ENCODE measurements at regions not wholly inside any gene's neighbourhood (a gene's known extent, or its start where the extent isn't known, plus 50 kb on each side); places are given as distances from the start of the nearest gene placed in this dataset.

DNA sequence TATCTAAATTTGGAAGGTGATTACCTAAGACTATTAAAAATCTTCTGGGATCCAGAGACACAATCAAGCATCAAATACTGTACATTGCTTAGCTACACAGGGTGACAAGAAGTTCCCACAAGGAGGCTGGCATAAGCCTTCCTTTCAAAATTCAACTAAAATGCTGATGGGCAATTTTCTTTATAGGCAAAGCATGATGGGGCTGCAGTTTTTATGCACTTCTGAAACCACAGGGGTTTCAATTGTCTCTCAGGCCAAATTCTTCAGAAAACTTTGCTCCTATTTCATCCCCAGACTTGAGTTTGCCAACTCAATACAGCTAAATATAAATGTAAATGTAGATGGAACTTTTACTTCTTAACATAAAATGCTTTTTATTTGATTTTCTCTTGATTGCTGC is 241.6 kb downstream of the ZPLD1 start:
- ATAC-seq: no peak
- no peak for TF ChIP-seq BACH2 (CRISPR knock-in tag; IDR thresholded peaks at IDR 0.05; ENCODE audit: borderline replicate concordance)
- no peak for TF ChIP-seq ZFP3 (CRISPR knock-in tag; IDR thresholded peaks at IDR 0.05)
- TF ChIP-seq RARB (CRISPR knock-in tag; IDR thresholded peaks at IDR 0.05): no peak
- no peak for TF ChIP-seq ZNF8 (CRISPR knock-in tag; IDR thresholded peaks at IDR 0.05)
- no peak for TF ChIP-seq ZFP30 (CRISPR knock-in tag; IDR thresholded peaks at IDR 0.05)
- TF ChIP-seq ZC3H10 (CRISPR knock-in tag; IDR thresholded peaks at IDR 0.05): no peak
- TF ChIP-seq ISL1 (CRISPR knock-in tag; IDR thresholded peaks at IDR 0.05): no peak
- no peak for TF ChIP-seq ZNF70 (CRISPR knock-in tag; IDR thresholded peaks at IDR 0.05)
- TF ChIP-seq TCF4 (CRISPR knock-in tag; IDR thresholded peaks at IDR 0.05; ENCODE audit: borderline replicate concordance): no peak
- no peak for TF ChIP-seq ZNF565 (CRISPR knock-in tag; conservative IDR thresholded peaks at IDR 0.05; ENCODE audit: low read depth)
- TF ChIP-seq OSR1 (CRISPR knock-in tag; IDR thresholded peaks at IDR 0.05): no peak
- no peak for TF ChIP-seq GLIS3 (CRISPR knock-in tag; IDR thresholded peaks at IDR 0.05)
- no peak for TF ChIP-seq CSRNP3 (CRISPR knock-in tag; IDR thresholded peaks at IDR 0.05)
- TF ChIP-seq ARNTL (CRISPR knock-in tag; IDR thresholded peaks at IDR 0.05; ENCODE audit: borderline replicate concordance, low read depth): no peak
- TF ChIP-seq CSDC2 (CRISPR knock-in tag; IDR thresholded peaks at IDR 0.05): no peak

DNA sequence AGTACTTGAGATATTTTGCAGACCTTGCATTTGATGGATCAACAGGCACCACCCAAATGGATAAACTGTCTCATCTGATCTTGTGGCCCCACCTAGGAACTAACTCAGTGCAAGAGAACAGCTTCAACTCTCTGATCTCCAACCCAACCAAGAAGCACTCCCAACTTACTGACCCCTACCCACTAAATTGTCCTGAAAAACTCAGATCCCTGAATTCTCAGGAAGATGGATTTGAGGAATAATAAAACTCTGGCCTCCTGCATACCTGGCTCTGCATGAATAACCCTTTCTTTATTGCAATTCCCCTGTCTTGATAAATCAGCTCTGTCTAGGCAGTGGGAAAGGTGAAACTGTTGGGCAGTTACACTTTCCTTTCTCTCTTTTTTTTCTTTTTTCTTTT is 247.9 kb downstream of the ZPLD1 start:
- TF ChIP-seq BACH2 (CRISPR knock-in tag; IDR thresholded peaks at IDR 0.05; ENCODE audit: borderline replicate concordance) (no peak), PPARA (CRISPR knock-in tag; IDR thresholded peaks at IDR 0.05; ENCODE audit: borderline replicate concordance) (no peak), TOX (CRISPR knock-in tag; IDR thresholded peaks at IDR 0.05; ENCODE audit: borderline replicate concordance) (no peak), ZNF8 (CRISPR knock-in tag; IDR thresholded peaks at IDR 0.05) (no peak), GLIS3 (CRISPR knock-in tag; IDR thresholded peaks at IDR 0.05) (no peak), ESRRG (CRISPR knock-in tag; IDR thresholded peaks at IDR 0.05) (no peak), ARNTL (CRISPR knock-in tag; IDR thresholded peaks at IDR 0.05; ENCODE audit: borderline replicate concordance, low read depth) (no peak), ZC3H10 (CRISPR knock-in tag; IDR thresholded peaks at IDR 0.05) (no peak)
- no peak for ATAC-seq

DNA sequence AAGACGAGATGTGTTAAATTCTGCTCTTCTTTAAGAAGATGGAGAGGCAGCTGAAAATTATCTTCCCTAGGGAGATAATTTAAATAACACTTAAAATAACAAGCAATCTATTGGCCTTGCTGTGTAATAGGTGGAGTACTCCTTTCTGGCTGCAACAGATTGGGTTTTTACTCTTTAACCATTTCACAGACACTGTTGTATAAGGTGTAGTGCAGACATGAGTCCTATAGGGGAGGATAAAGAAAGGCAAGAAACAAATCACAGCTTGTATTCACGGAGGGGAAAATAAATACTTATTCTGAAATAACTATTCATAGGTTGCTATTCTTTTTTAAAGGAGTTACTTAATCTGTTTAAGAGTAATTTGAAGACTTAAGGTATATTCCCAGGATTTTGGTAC is 252.0 kb downstream of the ZPLD1 start:
- TF ChIP-seq TCF4 (CRISPR knock-in tag; IDR thresholded peaks at IDR 0.05; ENCODE audit: borderline replicate concordance) (no peak), TOX (CRISPR knock-in tag; IDR thresholded peaks at IDR 0.05; ENCODE audit: borderline replicate concordance) (no peak), ARNTL (CRISPR knock-in tag; IDR thresholded peaks at IDR 0.05; ENCODE audit: borderline replicate concordance, low read depth) (no peak), ISL1 (CRISPR knock-in tag; IDR thresholded peaks at IDR 0.05) (no peak), TSHZ2 (CRISPR knock-in tag; IDR thresholded peaks at IDR 0.05) (no peak), CSDC2 (CRISPR knock-in tag; IDR thresholded peaks at IDR 0.05) (no peak), ZNF70 (CRISPR knock-in tag; IDR thresholded peaks at IDR 0.05) (no peak), ZNF565 (CRISPR knock-in tag; conservative IDR thresholded peaks at IDR 0.05; ENCODE audit: low read depth) (no peak), GLIS3 (CRISPR knock-in tag; IDR thresholded peaks at IDR 0.05) (no peak), SNAI2 (CRISPR knock-in tag; IDR thresholded peaks at IDR 0.05) (no peak), ZFP30 (CRISPR knock-in tag; IDR thresholded peaks at IDR 0.05) (no peak), CSRNP3 (CRISPR knock-in tag; IDR thresholded peaks at IDR 0.05) (no peak), ESRRG (CRISPR knock-in tag; IDR thresholded peaks at IDR 0.05) (no peak), BACH2 (CRISPR knock-in tag; IDR thresholded peaks at IDR 0.05; ENCODE audit: borderline replicate concordance) (no peak), RARB (CRISPR knock-in tag; IDR thresholded peaks at IDR 0.05) (no peak)
- TF ChIP-seq, protein P1, sequence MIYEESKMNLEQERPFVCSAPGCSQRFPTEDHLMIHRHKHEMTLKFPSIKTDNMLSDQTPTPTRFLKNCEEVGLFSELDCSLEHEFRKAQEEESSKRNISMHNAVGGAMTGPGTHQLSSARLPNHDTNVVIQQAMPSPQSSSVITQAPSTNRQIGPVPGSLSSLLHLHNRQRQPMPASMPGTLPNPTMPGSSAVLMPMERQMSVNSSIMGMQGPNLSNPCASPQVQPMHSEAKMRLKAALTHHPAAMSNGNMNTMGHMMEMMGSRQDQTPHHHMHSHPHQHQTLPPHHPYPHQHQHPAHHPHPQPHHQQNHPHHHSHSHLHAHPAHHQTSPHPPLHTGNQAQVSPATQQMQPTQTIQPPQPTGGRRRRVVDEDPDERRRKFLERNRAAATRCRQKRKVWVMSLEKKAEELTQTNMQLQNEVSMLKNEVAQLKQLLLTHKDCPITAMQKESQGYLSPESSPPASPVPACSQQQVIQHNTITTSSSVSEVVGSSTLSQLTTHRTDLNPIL (CRISPR knock-in tag; IDR thresholded peaks at IDR 0.05; ENCODE audit: low read depth): no peak
- TF ChIP-seq, protein P2, sequence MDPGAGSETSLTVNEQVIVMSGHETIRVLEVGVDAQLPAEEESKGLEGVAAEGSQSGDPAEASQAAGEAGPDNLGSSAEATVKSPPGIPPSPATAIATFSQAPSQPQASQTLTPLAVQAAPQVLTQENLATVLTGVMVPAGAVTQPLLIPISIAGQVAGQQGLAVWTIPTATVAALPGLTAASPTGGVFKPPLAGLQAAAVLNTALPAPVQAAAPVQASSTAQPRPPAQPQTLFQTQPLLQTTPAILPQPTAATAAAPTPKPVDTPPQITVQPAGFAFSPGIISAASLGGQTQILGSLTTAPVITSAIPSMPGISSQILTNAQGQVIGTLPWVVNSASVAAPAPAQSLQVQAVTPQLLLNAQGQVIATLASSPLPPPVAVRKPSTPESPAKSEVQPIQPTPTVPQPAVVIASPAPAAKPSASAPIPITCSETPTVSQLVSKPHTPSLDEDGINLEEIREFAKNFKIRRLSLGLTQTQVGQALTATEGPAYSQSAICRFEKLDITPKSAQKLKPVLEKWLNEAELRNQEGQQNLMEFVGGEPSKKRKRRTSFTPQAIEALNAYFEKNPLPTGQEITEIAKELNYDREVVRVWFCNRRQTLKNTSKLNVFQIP (CRISPR knock-in tag; IDR thresholded peaks at IDR 0.05; ENCODE audit: borderline replicate concordance, low read depth): no peak
- ATAC-seq: no peak
